ENCODE measurements at regions not wholly inside any gene's neighbourhood (a gene's known extent, or its start where the extent isn't known, plus 50 kb on each side); places are given as distances from the start of the nearest gene placed in this dataset.

DNA sequence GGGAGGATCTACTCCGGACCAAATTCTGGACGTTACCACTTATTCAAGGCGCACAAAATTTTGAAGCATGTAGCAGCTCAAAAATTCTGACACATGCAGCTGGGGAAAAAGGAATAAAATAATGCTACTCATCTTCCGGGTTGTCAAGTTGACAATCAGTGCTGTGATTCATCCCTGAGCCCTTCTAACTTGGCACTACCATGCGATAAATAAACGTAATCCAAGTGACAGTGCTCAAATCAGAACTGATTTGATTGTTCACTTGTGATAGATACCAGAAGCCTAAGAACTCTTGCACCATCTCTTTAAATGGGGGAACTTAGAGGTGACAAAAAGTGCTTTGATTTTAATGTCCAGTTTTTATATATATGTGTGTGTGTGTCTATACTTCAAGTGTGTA is 230.2 kb upstream of the TLE4 start:
- DNase-seq (ENCODE audit: low spot score), result no peak

DNA sequence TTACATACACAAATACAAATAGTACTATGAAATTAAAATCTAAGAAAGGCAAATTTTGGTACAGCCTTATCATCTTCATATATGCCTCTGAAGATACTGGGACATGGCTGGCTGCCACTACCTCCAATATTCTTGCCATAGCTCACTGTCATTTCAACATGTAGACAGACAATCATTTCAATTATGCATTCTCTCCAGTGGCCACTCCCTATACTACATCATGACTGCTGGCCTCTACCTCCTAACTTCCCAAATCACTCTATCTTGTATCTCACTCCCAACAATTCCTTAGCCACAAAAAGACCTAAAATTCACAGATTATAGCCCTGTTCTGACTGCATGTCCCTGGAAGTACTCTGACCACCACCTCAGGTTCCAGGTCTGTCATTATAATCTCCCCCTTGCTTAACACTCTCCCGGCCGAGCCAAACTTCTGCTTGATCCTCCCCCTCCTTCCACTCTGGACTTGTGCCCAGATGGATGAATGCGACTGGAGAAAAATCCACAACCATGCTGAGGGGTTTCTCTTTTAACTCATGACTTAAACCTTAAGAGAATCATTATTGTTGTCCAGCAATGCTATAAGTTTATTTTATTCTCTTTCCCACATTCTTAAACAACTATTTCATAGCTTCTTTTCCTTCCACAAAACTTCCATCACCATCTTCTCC is 225.3 kb upstream of the TLE4 start:
- DNase-seq (ENCODE audit: low spot score), result no peak

DNA sequence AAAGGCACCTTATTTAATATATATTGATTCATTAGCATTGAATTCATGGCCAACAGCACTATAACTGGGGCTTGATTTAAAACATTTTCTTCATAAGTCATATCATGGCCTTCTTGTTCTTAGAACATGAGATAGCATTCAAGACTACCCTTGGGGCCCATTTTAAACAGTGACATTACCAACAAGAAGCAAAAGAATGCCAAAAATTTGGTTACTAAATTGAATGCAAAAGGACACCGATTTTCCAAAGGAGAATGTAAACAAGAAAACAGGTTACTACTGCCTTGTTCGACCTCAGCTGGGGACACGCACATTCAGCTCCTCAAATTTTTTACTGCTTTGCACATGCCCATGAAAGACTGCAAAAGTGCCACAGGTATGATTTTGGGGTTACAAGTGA is 219.4 kb upstream of the TLE4 start:
- DNase-seq (ENCODE audit: low spot score), result no peak

DNA sequence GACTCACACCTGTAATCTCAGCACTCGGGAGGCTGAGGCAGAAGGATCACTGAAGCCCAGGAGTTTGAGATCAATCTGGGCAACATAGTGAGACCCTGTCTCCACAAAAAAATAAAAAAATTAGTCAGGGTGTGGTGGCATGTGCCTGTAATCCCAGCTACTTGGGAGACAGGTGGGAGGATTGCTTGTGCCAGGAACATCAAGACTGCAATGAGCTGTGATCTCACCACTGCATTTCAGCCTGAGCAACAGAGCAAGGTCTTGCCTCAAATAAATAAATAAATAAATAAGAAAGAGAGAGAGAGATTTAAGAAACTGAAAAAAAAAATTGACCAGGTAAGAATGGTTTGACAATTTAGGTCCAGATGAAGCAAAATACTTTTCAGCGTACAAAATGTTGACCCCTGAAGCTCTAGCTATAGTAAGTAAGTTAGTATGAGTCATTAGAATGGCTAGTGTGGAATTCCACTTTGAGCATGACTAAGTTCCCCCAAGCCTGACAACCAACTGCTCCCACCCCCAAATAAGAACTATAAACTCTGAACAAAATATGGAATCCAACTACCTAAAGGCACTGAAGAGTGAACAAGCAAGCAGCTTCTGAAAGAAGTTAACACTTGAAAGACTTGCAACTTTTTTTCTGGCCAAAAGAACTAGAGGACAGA is 217.8 kb upstream of the TLE4 start:
- DNase-seq (ENCODE audit: low spot score), result no peak

DNA sequence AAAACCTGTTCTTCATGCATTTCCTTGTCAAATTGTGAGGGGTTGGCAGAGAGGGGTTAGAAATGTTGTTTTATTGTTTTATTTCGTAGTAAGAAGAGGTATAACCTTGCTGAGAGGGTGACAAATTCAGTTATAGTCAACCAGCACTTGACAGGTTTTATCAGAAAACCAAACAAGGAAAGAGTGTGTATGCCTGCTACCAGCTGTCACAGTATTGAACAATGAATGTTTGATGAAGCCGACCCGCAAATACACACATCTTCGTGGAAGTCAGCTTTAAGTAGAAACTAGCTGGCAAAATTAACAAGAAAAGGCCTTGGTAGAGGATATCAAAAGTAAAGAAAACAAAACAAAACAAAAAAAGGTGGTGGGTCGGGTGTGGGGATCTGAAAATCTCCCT is 214.6 kb upstream of the TLE4 start:
- DNase-seq (ENCODE audit: low spot score), result no peak

DNA sequence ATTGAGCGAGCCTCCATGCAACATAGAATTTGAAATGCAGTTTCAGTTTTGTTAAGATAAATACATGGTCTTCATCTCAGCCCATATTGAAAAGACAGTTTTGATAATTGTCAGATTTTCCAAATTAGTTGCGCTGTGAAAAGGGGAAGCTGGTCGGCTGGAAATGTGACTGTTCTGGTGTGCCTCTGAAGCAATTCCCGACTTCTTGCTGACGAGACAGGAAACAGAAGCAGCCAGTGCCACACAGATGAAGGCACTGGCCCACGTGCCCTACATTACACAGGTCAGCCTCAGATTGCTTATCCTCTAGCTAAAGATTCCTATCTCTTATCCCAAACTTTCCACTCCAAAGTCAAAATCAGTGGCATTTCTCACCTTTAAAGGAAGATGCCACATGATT is 214.1 kb upstream of the TLE4 start:
- DNase-seq (ENCODE audit: low spot score), result no peak

DNA sequence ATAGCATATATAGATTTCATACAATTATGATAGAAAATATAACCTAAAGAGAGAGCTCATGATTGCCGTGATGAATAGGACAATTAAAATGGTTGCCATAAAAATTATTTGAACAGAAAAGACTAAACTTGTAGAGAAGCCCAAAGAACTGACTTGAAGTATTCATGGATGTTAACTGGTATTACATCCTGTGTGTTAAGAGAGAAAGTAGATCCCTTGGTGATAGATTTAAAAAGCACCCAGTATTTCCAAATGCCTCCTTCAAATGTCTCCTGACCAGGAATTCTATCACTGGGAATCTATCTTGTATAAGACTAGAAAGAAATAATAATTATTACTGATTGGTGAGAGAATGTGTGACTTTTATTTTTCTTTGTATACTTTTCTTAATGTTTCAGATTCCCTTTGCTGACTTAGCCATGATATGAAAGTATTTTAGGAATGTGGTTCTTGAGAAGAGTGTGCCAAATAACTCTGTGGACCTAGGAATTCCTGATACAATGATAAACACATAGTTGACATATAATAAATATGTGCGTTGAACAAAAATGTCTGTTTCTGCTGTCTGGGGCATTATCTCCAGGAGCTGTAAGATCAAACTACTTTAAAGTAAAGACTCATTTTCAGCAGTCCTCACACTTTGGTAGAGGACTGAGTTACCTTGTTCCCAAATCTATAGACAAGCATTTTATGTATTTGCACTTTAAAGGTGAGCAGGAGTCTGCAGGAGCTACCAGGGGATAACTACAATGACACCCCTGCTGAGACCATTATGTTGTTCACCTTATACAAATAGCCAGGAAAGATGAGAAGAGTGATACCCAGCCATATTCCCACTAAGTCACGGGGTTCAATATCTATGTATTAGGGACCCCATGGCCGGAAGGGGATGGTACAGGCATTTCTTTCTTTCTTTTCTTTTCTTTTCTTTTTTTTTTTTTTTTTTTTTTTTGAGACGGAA is 211.1 kb upstream of the TLE4 start:
- DNase-seq (ENCODE audit: low spot score), result no peak

DNA sequence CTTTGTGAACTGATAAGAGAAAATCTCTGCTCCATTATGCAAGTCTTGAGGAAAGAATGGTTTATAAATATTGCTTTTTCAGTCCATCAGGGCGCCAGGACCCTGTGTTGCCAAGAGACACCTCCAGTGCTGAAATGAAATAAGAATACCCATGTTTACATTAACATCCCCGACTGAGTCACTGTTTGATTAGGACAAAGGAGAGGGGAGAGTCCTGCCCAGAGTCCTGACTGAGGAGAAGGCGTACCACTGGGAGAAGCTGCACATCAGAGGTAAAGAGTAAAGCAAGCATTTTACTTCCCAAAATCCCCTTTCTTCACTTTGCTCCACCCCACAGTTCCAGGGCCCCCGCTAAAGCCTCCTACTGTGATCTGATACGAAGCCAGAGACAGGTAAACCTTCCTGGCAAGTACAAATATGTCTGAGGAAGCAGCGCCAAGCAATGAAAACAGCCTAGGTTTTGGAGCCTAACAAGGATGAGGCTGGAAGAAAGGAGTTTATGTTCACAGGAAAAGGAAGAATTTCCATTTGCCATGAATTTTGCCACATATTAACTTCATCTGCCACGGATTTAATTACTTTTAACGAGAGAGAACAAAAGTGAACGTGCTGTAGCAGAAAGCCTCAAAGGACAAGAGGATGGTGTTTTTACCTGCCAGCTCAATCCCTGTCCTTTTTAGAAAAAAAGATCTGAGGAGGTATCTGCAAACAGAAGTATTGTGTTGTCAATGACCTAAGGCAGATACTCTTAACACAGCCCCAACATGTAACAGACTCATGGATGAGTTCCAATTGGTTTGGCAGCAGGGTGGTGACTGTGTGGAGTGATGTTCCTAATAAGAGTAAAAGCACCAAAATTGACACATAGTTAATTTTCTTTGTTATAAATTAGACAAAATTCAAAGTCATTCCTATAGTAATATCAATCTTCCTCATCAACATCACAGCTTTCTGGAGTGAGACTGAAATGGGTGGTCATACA is 209.4 kb upstream of the TLE4 start:
- no peak for DNase-seq (ENCODE audit: low spot score)

DNA sequence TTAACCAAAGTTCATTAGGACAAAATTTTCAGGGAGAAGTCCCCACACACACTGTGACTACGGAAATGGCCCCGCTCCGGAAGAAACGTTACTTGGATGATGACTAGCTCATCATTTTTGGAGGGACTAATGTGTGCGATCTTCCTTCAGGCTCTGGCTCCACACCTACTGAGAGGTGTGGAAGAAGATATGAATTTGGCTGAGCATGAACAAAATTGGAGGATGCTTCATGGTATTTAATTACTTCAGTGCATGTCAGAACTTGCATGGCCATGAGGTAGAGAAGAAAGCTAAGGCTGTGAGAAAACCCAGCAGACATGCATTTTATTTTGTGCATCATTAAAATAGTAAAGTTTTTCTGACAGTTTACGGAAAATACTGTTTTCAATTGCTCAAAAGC is 202.1 kb upstream of the TLE4 start:
- no peak for DNase-seq (ENCODE audit: low spot score)

DNA sequence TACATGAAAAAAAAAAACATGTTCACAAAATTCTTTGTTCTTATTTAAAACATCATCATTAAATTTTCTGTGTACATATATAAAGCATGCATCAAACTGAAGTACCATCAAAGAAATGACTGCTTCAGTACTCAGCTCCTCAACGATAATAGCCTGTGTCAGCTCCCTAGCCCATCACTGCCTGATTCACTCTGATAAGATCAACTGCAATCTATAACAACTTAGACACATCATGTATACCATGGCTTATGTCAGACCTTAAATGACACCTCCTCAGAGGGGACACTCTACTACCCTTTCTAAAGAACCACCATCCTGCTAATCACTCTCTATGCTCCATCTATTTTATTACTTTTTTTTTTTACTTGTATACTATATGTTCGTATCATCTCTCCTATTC is 200.5 kb upstream of the TLE4 start:
- no peak for DNase-seq (ENCODE audit: low spot score)

DNA sequence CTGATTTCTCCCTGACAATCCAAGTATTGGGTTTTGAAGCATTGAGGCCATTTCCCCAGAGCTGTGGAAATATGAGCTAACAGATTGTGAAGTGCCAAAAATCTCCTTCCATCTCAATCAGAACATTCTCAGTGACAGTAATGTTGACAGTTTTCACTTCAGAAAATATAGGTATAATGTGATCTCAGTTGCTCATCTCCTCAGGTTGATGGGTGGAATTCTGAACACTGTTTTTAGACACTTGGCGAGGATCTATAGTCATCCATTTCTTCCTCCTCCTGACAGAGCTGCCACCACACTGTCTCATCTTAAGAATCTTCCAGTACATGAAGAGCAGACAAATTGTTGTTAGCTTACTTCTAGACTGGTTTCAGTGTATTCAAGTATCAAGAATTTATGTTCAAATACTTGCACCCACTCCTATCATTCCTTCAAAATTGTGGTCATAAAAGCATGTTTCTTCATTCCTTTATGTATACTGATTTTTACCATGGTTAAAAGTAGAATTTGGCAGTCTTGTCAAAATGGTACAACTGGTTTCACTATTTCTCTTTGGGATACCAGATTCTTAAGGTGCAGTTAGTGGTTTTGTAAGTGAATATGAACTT is 199.7 kb upstream of the TLE4 start:
- no peak for DNase-seq (ENCODE audit: low spot score)

DNA sequence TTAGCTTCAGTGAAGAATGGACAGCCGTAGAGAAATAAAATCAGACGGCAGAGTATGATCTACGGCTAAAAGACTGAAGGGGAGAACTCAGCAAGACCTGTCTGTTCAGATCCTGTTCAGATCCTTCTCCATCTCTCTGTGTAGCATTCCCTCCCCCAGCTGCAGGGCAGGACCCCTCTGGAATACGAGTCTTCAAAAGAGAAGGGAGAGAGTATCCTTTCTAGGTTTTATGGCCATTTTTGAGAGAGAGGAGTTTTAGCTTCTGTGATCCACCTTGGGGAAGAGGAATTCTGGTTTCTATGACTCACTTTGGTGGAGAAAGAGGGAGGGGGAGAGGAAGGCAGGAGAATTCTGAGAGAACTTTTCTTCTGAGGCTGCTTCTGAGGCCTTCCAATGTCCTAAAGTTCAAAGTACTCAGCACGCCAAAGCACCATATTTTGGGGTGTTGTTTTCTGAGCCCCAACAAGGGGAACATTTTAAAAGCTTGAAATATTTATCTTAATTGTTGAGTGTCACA is 194.4 kb upstream of the TLE4 start:
- no peak for DNase-seq (ENCODE audit: low spot score)

DNA sequence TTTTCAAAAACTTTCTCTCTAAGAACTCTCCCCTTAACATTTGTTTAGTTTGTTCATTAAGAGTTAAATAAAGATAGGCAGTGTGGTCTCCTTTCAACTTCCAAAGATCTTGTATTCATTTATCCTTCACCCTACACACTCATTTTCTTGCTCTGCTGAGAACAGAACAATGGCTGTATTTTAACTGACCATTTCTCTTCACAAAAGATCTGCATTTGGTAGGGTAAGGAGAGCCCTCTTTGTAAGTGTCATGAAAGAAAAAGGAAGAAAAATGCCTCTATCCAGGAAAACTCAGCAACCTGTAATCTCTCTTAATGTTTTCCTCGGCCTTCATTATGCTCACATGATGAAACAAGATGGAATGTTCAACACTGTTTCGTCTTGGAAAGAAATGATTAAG is 193.7 kb upstream of the TLE4 start:
- DNase-seq (ENCODE audit: low spot score), result no peak

DNA sequence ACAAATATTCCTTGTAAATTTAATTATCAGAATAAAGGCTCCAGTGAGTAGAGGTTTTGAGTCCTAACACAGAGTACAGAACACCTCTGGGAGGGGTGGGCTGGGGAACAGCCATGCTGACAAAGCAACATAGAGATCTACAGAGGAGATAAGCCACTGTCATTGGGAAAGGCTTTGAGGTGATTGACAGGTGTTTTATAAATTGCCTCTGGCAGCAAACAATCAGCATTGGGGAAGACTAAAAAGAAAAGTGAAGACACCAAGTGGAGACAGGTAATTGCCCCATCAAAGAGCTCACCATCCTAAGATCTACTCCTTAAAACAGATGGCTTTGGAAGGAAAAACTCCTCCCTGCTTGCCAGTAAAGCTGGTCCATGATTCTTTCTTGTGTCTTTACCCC is 189.7 kb upstream of the TLE4 start:
- DNase-seq (ENCODE audit: low spot score), result no peak

DNA sequence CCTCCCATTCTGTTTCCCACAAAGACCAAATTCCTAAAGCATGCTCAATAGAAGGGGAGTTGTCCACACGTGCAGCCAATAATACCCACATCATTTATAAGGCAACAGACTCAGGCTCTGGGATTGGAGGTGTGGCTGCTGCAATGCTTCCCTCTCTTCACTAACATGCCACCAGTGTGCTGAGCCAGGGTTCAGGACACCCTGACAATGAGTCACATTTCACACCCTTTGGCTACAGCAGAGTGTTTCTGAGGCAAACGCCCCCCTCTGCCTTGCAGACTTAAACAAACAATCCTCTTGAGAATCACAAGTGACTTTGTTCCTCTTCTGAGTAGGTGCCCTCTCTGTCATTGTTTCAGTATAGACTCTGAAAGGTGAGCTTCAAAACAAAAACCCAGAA is 189.3 kb upstream of the TLE4 start:
- DNase-seq (ENCODE audit: low spot score), result no peak

DNA sequence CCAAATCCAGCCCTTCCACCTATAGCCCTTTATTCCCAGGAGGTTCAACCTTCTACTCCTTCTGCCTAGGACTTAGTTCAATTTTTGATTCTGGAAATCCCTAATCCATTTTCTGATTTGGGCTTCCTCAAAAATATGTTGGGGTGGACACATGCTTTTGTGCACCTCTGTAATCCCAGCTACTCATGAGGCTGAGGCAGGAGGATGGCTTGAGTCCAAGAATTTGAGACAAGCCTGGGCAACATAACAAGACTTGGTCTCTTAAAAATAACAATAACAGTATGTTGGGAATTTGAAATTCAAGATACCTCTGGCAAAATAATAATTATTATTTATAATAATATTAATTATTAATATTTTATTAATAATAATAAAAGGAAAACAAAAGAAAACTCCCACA is 188.7 kb upstream of the TLE4 start:
- no peak for DNase-seq (ENCODE audit: low spot score)

DNA sequence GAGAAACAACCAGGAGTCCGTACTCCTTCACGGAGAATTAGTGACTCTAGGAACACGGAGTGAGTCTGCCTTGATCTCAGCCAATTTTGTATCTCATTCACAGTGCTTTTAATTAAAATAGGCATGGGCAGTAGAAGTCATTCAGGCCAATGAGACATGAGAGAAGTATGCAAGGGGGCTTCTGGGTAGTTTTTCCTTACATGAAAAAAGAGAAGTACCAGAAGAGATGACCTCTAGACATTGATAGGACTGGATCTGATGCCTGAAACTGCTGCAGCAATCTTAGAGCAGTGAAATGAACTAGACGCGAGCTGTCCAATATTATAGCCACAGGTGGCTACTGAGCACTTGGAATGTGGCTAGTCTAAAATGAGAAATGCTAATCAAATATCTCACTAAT is 187.7 kb upstream of the TLE4 start:
- DNase-seq (ENCODE audit: low spot score), result no peak

DNA sequence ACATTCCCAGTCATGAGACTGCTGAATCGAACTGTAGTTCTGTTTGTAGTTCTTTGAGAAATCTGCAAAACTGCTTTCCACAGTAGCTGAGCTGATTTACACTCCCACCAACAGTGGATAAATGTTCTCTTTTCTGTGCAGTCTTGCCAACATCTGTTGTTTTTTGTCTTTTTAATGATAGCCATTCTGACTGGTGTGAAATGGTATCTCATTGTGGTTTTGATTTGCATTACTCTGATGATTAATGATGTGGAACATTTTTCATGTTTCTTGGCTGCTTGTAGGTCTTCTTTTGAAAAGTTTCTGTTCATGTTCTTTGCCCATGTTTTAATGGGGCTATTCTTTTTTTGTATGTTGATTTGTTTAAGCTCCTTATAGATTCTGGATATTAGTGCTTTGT is 187.3 kb upstream of the TLE4 start:
- no peak for DNase-seq (ENCODE audit: low spot score)

DNA sequence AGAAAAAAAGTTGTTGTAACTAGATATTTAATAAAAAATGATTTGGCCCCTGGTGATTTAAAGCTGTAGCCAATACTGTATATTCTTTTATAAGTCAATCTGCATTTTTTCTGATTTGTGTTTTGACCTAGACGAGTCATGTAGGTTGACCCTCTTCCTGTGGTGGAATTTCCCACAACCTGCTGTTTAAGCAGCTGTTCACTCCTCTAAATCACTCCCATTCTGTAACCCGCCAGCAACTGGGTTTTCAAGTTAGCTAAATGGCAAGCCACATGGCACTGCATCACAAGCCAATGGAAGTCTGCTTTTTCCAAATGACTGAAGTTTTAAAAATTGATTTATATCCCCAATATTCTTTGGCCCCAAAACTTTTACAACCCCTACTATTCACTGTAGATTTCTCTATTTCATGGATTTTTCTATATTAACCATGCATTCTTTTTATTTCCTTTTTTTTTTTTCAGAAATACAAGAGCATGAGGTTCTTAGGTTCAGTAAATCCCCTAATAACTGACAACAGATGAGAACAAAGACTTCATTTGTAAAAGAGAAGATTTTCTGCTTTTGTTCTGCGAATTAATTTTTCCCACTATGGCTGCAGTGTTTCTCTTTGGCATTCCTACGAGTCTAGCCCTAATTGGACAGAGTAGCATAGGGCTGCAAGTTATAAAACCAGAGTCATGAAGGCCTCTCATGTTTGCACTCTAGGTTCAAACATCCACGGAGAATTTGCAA is 184.5 kb upstream of the TLE4 start:
- DNase-seq (ENCODE audit: low spot score), result no peak

DNA sequence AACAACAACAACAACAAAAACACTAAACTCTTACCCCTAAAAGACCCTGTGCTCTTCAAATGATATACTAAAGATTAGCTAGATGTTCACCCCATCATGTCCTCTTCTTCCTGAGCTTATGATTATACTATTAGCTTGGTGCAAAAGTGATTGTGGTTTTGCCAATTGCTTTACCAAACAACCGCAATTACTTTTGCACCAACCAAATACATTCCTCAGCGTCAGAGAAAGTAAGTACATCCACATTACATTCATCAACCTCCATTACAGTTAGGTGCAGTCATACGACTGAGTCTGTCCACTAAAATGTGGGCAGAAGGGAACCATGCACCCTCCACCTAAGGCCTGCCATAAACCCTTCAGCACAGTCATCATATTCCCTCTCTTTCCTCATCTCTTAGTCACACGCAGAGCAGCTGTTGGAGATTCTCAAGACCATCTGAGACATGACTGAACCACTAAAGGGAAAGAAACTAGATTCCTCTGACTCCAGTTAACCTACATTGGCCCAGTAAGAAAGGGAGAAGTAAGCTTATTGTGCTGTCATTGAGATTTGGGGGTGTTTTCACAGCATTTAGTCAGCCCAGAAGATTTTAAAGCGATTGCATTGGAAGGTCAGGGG is 181.6 kb upstream of the TLE4 start:
- DNase-seq (ENCODE audit: low spot score), result no peak

Data from HuH-7.5 (cell line).